Panc1 (cell line): ENCODE measurements at regions not wholly inside any gene's neighbourhood (a gene's known extent, or its start where the extent isn't known, plus 50 kb on each side); places are given as distances from the start of the nearest gene placed in this dataset.

Experiments used
- ATAC-seq: fragments of 200-7000 bp; cut with Tn5 transposase; 2 replicates; pipeline ENCODE4 v1.9.1; 2020; ENCODE audit warnings: mild to moderate bottlenecking, moderate library complexity
- BruUV-seq: library from RNA; stranded (reverse); fragments of 400-500 nt; replicated peaks from 2 replicates; lab custom pipeline; 2021; lab: Mats Ljungman, UMichigan
- CTCF ChIA-PET: fragments of 300-600 bp; sonication (Branson Sonifier 250); formaldehyde crosslinking; loops from one replicate; lab custom pipeline; 2022; ENCODE audit warnings: antibody characterized with exemption; lab: Charles Lee
- POLR2A ChIA-PET: fragments of 300-600 bp; sonication (Branson Sonifier 250); formaldehyde crosslinking; loops from one replicate; lab custom pipeline; 2022; ENCODE audit warnings: antibody characterized with exemption; lab: Charles Lee
- DNase-seq: peaks from one replicate; pipeline ENCODE4 v3.0.0-alpha.2; 2010; ENCODE audit warnings: low read depth, low spot score
- H3K27ac ChIP-seq: 2 replicates; pipeline ENCODE4 v1.5.1; 2011; ENCODE audit warnings: mild to moderate bottlenecking, low read length, inconsistent platforms
- H3K27me3 ChIP-seq: fragments of 200-500 bp; sonication (Bioruptor generic); 2 replicates; pipeline ENCODE4 v1.6.0; 2014; ENCODE audit warnings: low read length, inconsistent platforms; ENCODE audit not compliant: control insufficient read depth, insufficient read depth
- H3K36me3 ChIP-seq: fragments of 200-500 bp; sonication (Bioruptor generic); 2 replicates; pipeline ENCODE4 v1.5.1; 2014; ENCODE audit warnings: inconsistent platforms, mild to moderate bottlenecking, low read length, moderate library complexity; ENCODE audit not compliant: control insufficient read depth, insufficient read depth
- H3K4me1 ChIP-seq: 2 replicates; pipeline ENCODE4 v1.5.1; 2011; ENCODE audit warnings: inconsistent platforms, mild to moderate bottlenecking, low read length, moderate library complexity; ENCODE audit not compliant: control insufficient read depth, insufficient read depth
- H3K4me3 ChIP-seq, 2 experiments: 2 replicates each; pipeline ENCODE4 v1.5.1; 2011 to 2012; ENCODE audit warnings: low read depth in 2 of 2, low read length in 2 of 2, mild to moderate bottlenecking in 2 of 2, inconsistent platforms in 1 of 2, moderate library complexity in 1 of 2
- H3K9me3 ChIP-seq: fragments of 200-500 bp; sonication (Bioruptor generic); 2 replicates; pipeline ENCODE4 v1.5.1; 2014; ENCODE audit warnings: low read depth, mild to moderate bottlenecking, inconsistent platforms, low read length, moderate library complexity; ENCODE audit not compliant: control insufficient read depth, insufficient read depth
- CTCF ChIP-seq: fragments of 450-650 bp; IDR thresholded peaks from 2 replicates; pipeline ENCODE4 v1.5.1; 2017; ENCODE audit warnings: mild to moderate bottlenecking
- SIN3A ChIP-seq: IDR thresholded peaks from 2 replicates; pipeline ENCODE4 v1.6.1; 2012; ENCODE audit warnings: low read depth, mild to moderate bottlenecking, low read length, moderate library complexity, borderline replicate concordance; ENCODE audit not compliant: insufficient read depth
- in situ Hi-C: cut with HindIII; loops from 2 replicates; pipeline ENCODE4 v1.10.0; 2016; ENCODE audit warnings: low sequenced_read_pairs, low pct_unique_long_range_greater_than_20kb
- intact Hi-C: fragments of 100-400 bp; cut with micrococcal nuclease; formaldehyde crosslinking; loops from one replicate; pipeline ENCODE4 v1.10.0; 2022; ENCODE audit not compliant: unreplicated experiment
- TF ChIP-seq, protein P1 (sequence below), 2 experiments: IDR thresholded peaks; 2 replicates each; pipeline ENCODE4 v1.6.1; 2011 to 2012; ENCODE audit warnings: low read depth in 2 of 2, control low read depth in 1 of 2, low read length in 1 of 2, mild to moderate bottlenecking in 1 of 2, moderate library complexity in 1 of 2; ENCODE audit not compliant: insufficient read depth in 1 of 2

DNA sequence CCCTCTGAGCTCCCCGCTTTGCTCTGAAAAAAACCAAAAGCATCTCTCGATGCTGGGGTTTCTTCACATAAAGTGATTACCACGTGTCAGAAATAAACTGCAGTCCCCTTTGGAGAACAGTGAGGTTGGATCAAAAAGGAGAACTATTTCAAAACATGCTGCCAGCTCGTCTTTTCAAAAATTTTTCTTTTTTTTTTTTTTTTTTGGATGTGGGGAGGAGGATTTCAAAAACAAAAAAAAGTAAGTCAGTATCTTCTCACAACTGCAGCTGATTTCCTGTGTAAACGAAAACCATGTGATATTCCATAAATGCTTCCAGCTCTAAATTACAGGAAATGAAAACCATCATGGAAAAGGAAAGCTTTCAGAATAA, 155.0 kb upstream of the LYZL2 start:
- POLR2A ChIA-PET, result no interaction called here
- no peaks in the 10 kb centered on the region for H3K27me3 ChIP-seq
- H3K27ac ChIP-seq, result no peak overlapping the region
- TF ChIP-seq, protein P1, sequence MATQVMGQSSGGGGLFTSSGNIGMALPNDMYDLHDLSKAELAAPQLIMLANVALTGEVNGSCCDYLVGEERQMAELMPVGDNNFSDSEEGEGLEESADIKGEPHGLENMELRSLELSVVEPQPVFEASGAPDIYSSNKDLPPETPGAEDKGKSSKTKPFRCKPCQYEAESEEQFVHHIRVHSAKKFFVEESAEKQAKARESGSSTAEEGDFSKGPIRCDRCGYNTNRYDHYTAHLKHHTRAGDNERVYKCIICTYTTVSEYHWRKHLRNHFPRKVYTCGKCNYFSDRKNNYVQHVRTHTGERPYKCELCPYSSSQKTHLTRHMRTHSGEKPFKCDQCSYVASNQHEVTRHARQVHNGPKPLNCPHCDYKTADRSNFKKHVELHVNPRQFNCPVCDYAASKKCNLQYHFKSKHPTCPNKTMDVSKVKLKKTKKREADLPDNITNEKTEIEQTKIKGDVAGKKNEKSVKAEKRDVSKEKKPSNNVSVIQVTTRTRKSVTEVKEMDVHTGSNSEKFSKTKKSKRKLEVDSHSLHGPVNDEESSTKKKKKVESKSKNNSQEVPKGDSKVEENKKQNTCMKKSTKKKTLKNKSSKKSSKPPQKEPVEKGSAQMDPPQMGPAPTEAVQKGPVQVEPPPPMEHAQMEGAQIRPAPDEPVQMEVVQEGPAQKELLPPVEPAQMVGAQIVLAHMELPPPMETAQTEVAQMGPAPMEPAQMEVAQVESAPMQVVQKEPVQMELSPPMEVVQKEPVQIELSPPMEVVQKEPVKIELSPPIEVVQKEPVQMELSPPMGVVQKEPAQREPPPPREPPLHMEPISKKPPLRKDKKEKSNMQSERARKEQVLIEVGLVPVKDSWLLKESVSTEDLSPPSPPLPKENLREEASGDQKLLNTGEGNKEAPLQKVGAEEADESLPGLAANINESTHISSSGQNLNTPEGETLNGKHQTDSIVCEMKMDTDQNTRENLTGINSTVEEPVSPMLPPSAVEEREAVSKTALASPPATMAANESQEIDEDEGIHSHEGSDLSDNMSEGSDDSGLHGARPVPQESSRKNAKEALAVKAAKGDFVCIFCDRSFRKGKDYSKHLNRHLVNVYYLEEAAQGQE (IDR thresholded peaks at IDR 0.05; ENCODE audit: insufficient read depth in 1 of 2, low read depth in 2 of 2, low read length in 1 of 2), result no peak
- no peaks in the 10 kb centered on the region for H3K36me3 ChIP-seq
- peak overlapping the region; percentile 47 to 49 for H3K4me3 ChIP-seq
- no peak for ATAC-seq
- no peaks in the 10 kb centered on the region for H3K4me1 ChIP-seq
- CTCF ChIA-PET, result interaction anchor here (0.6 to 1.3 kb wide), 2 partner anchors 9 to 706 kb away, joined by 3 read pairs; no protein-coding TSS in a partner anchor
- intact Hi-C loops, result loop anchor here (2.0 kb wide), 1 partner anchor 58 kb away; no protein-coding TSS in a partner anchor
- in situ Hi-C loops, result no loop called here
- no peaks in the 10 kb centered on the region for H3K9me3 ChIP-seq
- no peak for DNase-seq
- no TSS peak for BruUV-seq

- in situ Hi-C loops (no loop called here), intact Hi-C loops (loop anchor here (2.0 kb wide), 1 partner anchor 57 kb away; no protein-coding TSS in a partner anchor)
- ChIA-PET POLR2A (interaction anchor here (0.6 kb wide), 1 partner anchor 113 kb away, joined by 3 read pairs; no protein-coding TSS in a partner anchor), CTCF (interaction anchor here (0.6 to 1.3 kb wide), 2 partner anchors 10 to 707 kb away, joined by 3 read pairs; no protein-coding TSS in a partner anchor)
- no peaks in the 10 kb centered on the region for H3K27me3 ChIP-seq
- peak; percentile 42 for DNase-seq
- peak; percentile 75 for ATAC-seq
- no peaks in the 10 kb centered on the region for H3K9me3 ChIP-seq
- no peak overlapping the region for H3K27ac ChIP-seq
- H3K4me3 ChIP-seq, result peak overlapping the region in 1 of 2 experiments; percentile 30; a peak in 1 of 4 replicates
- H3K4me1 ChIP-seq, result no peaks in the 10 kb centered on the region
- no peaks in the 10 kb centered on the region for H3K36me3 ChIP-seq
- TF ChIP-seq, protein P1 (IDR thresholded peaks at IDR 0.05; ENCODE audit: insufficient read depth in 1 of 2, low read depth in 2 of 2, low read length in 1 of 2), result no peak
- TF ChIP-seq CTCF (peak; percentile 85), SIN3A (no peak)
- no TSS peak for BruUV-seq
These were observed 154.5 kb upstream of the LYZL2 start for GRCh38 chr10:30783939-30784501.
